Testis (tissue), 2 donors: ENCODE measurements at regions not wholly inside any gene's neighbourhood (a gene's known extent, or its start where the extent isn't known, plus 50 kb on each side); places are given as distances from the start of the nearest gene placed in this dataset.

Experiments
- POLR2A ChIP-seq: fragments of 450-650 bp; IDR thresholded peaks from one replicate; pipeline ENCODE4 v1.6.1; 2017; ENCODE audit warnings: antibody characterized with exemption, mild to moderate bottlenecking, moderate library complexity
- TF ChIP-seq, protein P1 (sequence below), 3 experiments: fragments of 450-650 bp in 2 of 3; fragments of 200-600 bp in 1 of 3; sonication (generic) in 1 of 3; IDR thresholded peaks; one replicate each; pipeline ENCODE4 v1.5.1; 2016 to 2019; ENCODE audit warnings: antibody characterized with exemption in 3 of 3, mild to moderate bottlenecking in 2 of 3, moderate library complexity in 1 of 3

DNA sequence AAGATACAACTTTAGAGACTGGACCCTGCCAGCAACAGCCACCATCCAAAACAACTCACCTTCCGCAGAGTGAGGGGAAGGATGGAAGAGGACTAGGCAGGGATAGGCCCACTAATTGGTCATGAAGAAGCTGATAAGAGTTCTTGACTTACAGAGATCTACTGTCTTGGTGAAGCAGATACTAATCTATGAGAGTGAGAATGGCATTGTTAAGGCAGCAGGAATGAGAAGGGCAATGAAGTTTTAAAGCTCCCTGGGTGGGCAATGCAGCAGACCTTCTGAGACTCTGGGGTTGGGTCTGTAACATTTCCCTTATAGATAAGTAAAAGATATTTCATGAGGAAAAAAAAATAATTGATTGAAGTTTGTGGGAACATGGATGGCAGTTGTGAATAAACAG, 63.7 kb downstream of the KLF12 start:
- TF ChIP-seq, protein P1, sequence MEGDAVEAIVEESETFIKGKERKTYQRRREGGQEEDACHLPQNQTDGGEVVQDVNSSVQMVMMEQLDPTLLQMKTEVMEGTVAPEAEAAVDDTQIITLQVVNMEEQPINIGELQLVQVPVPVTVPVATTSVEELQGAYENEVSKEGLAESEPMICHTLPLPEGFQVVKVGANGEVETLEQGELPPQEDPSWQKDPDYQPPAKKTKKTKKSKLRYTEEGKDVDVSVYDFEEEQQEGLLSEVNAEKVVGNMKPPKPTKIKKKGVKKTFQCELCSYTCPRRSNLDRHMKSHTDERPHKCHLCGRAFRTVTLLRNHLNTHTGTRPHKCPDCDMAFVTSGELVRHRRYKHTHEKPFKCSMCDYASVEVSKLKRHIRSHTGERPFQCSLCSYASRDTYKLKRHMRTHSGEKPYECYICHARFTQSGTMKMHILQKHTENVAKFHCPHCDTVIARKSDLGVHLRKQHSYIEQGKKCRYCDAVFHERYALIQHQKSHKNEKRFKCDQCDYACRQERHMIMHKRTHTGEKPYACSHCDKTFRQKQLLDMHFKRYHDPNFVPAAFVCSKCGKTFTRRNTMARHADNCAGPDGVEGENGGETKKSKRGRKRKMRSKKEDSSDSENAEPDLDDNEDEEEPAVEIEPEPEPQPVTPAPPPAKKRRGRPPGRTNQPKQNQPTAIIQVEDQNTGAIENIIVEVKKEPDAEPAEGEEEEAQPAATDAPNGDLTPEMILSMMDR (IDR thresholded peaks at IDR 0.05) = no peak
- TF ChIP-seq POLR2A = no peak
